Liver (tissue), 8 donors: ENCODE measurements at regions not wholly inside any gene's neighbourhood (a gene's known extent, or its start where the extent isn't known, plus 50 kb on each side); places are given as distances from the start of the nearest gene placed in this dataset.

ENCODE experiments used
- DNase-seq: peaks from one replicate; pipeline ENCODE4 v3.0.0-alpha.2; 2017; ENCODE audit warnings: low spot score
- H3K27ac ChIP-seq, 2 donors: one replicate each; pipeline ENCODE4 v1.7.0; 2013; ENCODE audit warnings: inconsistent platforms in 2 of 2, low read length in 2 of 2, control low read depth in 1 of 2, low read depth in 1 of 2, mild to moderate bottlenecking in 1 of 2
- H3K27me3 ChIP-seq, 4 donors: one replicate each; pipeline versions ENCODE4 v1.6.1 to v1.7.0; 2013; ENCODE audit warnings: low read length in 3 of 4, inconsistent platforms in 1 of 4, mild to moderate bottlenecking in 1 of 4, moderate library complexity in 1 of 4; ENCODE audit not compliant: control insufficient read depth in 4 of 4, insufficient read depth in 4 of 4
- H3K36me3 ChIP-seq, 4 donors: one replicate each; pipeline versions ENCODE4 v1.6.1 to v1.7.0; 2013; ENCODE audit warnings: low read length in 3 of 4, mild to moderate bottlenecking in 3 of 4, low read depth in 1 of 4, moderate library complexity in 1 of 4; ENCODE audit not compliant: control insufficient read depth in 4 of 4, insufficient read depth in 3 of 4
- H3K4me1 ChIP-seq, 4 donors: one replicate each; pipeline versions ENCODE4 v1.6.1 to v1.7.0; 2013; ENCODE audit warnings: low read length in 3 of 4, mild to moderate bottlenecking in 3 of 4, moderate library complexity in 1 of 4; ENCODE audit not compliant: control insufficient read depth in 4 of 4, insufficient read depth in 4 of 4
- H3K4me3 ChIP-seq, 3 donors: one replicate each; pipeline versions ENCODE4 v1.6.1 to v1.7.0; 2013; ENCODE audit warnings: low read length in 3 of 3, control low read depth in 1 of 3, low read depth in 1 of 3, mild to moderate bottlenecking in 1 of 3
- H3K9ac ChIP-seq, 2 donors: one replicate each; pipeline ENCODE4 v1.7.0; 2013; ENCODE audit warnings: low read length in 2 of 2, mild to moderate bottlenecking in 2 of 2, moderate library complexity in 2 of 2, control low read depth in 1 of 2, low read depth in 1 of 2
- H3K9me3 ChIP-seq, 4 donors: one replicate each; pipeline versions ENCODE4 v1.6.1 to v1.7.0; 2013; ENCODE audit warnings: low read length in 3 of 4; ENCODE audit not compliant: control insufficient read depth in 4 of 4
- EGR1 ChIP-seq, 2 donors: IDR thresholded peaks; 2 replicates each; pipeline ENCODE4 v1.6.1; 2016 to 2018; ENCODE audit warnings: antibody characterized with exemption in 2 of 2, low read depth in 2 of 2
- FOXA1 ChIP-seq: IDR thresholded peaks from 2 replicates; pipeline ENCODE4 v1.6.1; 2016; ENCODE audit warnings: antibody characterized with exemption
- FOXA2 ChIP-seq: IDR thresholded peaks from 2 replicates; pipeline ENCODE4 v1.6.1; 2016; ENCODE audit warnings: antibody characterized with exemption
- HNF4A ChIP-seq, 2 donors: conservative IDR thresholded peaks; 2 replicates each; pipeline ENCODE4 v1.6.1; 2016; ENCODE audit warnings: antibody characterized with exemption in 2 of 2, mild to moderate bottlenecking in 2 of 2
- HNF4G ChIP-seq: IDR thresholded peaks from 2 replicates; pipeline ENCODE4 v1.6.1; 2016; ENCODE audit warnings: antibody characterized with exemption
- JUND ChIP-seq, 2 donors: IDR thresholded peaks; 2 replicates each; pipeline ENCODE4 v1.6.1; 2016; ENCODE audit warnings: antibody characterized with exemption in 2 of 2
- NR2F2 ChIP-seq: IDR thresholded peaks from 2 replicates; pipeline ENCODE4 v1.6.1; 2016; ENCODE audit warnings: antibody characterized with exemption
- RXRA ChIP-seq, 2 donors: IDR thresholded peaks; 2 replicates each; pipeline ENCODE4 v1.6.1; 2017 to 2018; ENCODE audit warnings: antibody characterized with exemption in 2 of 2, mild to moderate bottlenecking in 1 of 2
- SP1 ChIP-seq: IDR thresholded peaks from 2 replicates; pipeline ENCODE4 v1.6.1; 2018; ENCODE audit warnings: antibody characterized with exemption, mild to moderate bottlenecking
- TAF1 ChIP-seq: conservative IDR thresholded peaks from 2 replicates; pipeline ENCODE4 v1.6.1; 2016; ENCODE audit warnings: antibody characterized with exemption, mild to moderate bottlenecking
- WGBS: extraction: QIAGEN DNeasy Blood & Tissue Kit; methylation state at CpG from one replicate; pipeline ENCODE4 v1.1.7; 2013; 5-methylcytosine and 5-hydroxymethylcytosine counted together
- TF ChIP-seq, protein P1 (sequence below): IDR thresholded peaks from 2 replicates; pipeline ENCODE4 v1.6.1; 2016; ENCODE audit warnings: antibody characterized with exemption, mild to moderate bottlenecking
- TF ChIP-seq, protein P2 (sequence below): IDR thresholded peaks from 2 replicates; pipeline ENCODE4 v1.6.1; 2016; ENCODE audit warnings: antibody characterized with exemption
- TF ChIP-seq, protein P3 (sequence below): IDR thresholded peaks from 2 replicates; pipeline ENCODE4 v1.6.1; 2016; ENCODE audit warnings: antibody characterized with exemption
- TF ChIP-seq, protein P4 (sequence below): fragments of 150-350 bp; IDR thresholded peaks from 2 replicates; pipeline ENCODE4 v1.5.1; 2017; ENCODE audit warnings: improper control_type of control experiment, low read depth, low read length; ENCODE audit not compliant: missing input control
- TF ChIP-seq, protein P5 (sequence below): IDR thresholded peaks from 2 replicates; pipeline ENCODE4 v1.6.1; 2016; ENCODE audit warnings: antibody characterized with exemption
- donor health status: healthy.
- donor health status: healthy.
- donor health status: healthy.
- donor health status: healthy.
- donor health status: healthy.

DNA sequence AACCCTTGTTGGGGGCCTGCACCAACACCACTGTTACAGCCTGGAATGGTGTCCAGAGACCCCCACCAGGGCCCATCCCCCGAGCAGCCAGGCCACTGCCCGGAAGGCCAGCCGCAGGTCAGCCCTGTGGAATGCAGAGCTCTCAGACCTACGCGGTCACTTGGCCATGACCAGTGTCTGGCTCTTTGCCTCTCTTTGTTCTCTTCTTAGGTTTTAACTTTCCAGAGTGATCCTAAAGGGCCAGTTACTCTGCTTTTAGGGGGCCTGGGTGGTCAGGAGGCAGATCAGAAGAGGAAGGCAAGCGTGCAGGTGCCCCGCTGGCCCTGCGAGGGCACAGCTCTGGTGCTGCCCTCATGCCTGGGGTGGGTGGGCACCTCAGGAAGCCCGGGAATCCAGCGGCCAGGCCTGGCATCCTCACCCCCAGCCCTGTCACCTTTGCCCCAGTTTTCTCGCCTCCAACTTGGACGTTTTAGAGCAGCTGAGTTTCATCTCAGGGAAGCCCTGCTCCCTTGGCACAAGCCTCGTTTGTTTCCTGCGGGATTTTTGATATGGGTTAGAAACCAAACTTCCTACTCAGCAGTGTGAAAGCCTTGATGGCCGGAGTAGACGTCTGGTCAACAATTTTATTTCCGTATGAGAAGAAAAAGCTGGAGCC, 62.5 kb upstream of the CHST15 start:
- no peaks in the 10 kb centered on the region for H3K9me3 ChIP-seq
- no peak overlapping the region for H3K4me3 ChIP-seq
- WGBS: 50% methylated on average over 17 of the region's 17 CpGs
- no peak for DNase-seq
- H3K27ac ChIP-seq: peak overlapping the region in 1 of 2 donors; percentile 51
- H3K9ac ChIP-seq: no peak overlapping the region
- TF ChIP-seq, protein P1, sequence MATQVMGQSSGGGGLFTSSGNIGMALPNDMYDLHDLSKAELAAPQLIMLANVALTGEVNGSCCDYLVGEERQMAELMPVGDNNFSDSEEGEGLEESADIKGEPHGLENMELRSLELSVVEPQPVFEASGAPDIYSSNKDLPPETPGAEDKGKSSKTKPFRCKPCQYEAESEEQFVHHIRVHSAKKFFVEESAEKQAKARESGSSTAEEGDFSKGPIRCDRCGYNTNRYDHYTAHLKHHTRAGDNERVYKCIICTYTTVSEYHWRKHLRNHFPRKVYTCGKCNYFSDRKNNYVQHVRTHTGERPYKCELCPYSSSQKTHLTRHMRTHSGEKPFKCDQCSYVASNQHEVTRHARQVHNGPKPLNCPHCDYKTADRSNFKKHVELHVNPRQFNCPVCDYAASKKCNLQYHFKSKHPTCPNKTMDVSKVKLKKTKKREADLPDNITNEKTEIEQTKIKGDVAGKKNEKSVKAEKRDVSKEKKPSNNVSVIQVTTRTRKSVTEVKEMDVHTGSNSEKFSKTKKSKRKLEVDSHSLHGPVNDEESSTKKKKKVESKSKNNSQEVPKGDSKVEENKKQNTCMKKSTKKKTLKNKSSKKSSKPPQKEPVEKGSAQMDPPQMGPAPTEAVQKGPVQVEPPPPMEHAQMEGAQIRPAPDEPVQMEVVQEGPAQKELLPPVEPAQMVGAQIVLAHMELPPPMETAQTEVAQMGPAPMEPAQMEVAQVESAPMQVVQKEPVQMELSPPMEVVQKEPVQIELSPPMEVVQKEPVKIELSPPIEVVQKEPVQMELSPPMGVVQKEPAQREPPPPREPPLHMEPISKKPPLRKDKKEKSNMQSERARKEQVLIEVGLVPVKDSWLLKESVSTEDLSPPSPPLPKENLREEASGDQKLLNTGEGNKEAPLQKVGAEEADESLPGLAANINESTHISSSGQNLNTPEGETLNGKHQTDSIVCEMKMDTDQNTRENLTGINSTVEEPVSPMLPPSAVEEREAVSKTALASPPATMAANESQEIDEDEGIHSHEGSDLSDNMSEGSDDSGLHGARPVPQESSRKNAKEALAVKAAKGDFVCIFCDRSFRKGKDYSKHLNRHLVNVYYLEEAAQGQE: no peak
- TF ChIP-seq RXRA (IDR thresholded peaks at IDR 0.05) (no peak), JUND (IDR thresholded peaks at IDR 0.05) (no peak), NR2F2 (no peak), HNF4G (no peak), SP1 (no peak), EGR1 (IDR thresholded peaks at IDR 0.05; ENCODE audit: low read depth in 2 of 2) (no peak)
- TF ChIP-seq, protein P2, sequence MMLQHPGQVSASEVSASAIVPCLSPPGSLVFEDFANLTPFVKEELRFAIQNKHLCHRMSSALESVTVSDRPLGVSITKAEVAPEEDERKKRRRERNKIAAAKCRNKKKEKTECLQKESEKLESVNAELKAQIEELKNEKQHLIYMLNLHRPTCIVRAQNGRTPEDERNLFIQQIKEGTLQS: no peak
- TF ChIP-seq, protein P3, sequence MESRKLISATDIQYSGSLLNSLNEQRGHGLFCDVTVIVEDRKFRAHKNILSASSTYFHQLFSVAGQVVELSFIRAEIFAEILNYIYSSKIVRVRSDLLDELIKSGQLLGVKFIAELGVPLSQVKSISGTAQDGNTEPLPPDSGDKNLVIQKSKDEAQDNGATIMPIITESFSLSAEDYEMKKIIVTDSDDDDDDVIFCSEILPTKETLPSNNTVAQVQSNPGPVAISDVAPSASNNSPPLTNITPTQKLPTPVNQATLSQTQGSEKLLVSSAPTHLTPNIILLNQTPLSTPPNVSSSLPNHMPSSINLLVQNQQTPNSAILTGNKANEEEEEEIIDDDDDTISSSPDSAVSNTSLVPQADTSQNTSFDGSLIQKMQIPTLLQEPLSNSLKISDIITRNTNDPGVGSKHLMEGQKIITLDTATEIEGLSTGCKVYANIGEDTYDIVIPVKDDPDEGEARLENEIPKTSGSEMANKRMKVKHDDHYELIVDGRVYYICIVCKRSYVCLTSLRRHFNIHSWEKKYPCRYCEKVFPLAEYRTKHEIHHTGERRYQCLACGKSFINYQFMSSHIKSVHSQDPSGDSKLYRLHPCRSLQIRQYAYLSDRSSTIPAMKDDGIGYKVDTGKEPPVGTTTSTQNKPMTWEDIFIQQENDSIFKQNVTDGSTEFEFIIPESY: no peak
- H3K36me3 ChIP-seq: no peaks in the 10 kb centered on the region
- peaks cover 0 to 7% (median 2%) of the 10 kb centered on the region in 4 donors for H3K27me3 ChIP-seq
- H3K4me1 ChIP-seq: peaks cover 0 to 14% (median 5%) of the 10 kb centered on the region in 4 donors

DNA sequence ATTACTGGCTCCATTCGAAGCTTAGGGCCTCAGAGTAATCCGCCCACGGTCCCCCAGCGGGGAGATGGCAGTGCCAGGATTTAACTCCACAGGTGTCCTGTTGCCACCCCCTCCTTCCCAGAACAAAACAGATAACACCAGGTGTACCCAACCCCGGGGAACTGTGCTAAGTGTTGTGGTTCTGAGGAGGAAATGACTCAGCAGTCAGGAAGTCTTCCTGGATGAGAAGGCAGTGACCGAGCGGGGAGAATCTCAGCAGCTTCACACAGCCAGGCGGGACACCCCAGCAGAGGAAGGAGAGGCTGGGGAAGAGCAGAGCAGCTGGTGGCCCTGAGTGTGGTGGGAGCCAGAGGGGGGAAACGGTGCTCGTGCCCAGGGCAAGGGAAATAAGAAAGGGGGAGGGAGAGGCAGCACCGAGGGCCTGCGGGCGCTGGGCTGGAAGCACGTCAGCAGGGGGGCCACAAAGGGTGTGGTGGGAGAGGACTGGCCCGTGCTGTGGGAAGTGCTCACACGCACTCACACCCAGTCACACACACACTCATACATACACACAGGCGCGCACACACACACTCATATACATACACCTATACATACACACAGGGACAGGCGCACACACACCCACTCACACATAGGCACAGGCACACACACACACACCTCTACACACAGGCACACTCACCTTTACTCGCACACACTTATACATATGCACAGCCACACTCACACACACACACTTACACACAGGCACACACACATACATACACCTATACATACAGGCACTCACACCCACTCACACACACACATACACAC, 59.8 kb upstream of the CHST15 start:
- H3K27ac ChIP-seq: peak overlapping the region; percentile 32 to 63
- H3K9me3 ChIP-seq: no peaks in the 10 kb centered on the region
- H3K4me3 ChIP-seq: no peak overlapping the region
- WGBS: 45% methylated on average over 20 of the region's 20 CpGs
- H3K27me3 ChIP-seq: no peaks in the 10 kb centered on the region
- no peaks in the 10 kb centered on the region for H3K36me3 ChIP-seq
- H3K9ac ChIP-seq: no peak overlapping the region
- no peak for DNase-seq
- peaks cover 0 to 14% (median 5%) of the 10 kb centered on the region in 4 donors for H3K4me1 ChIP-seq
- TF ChIP-seq FOXA1: no peak
- TF ChIP-seq, protein P1: no peak
- no peak for TF ChIP-seq TAF1
- no peak for TF ChIP-seq NR2F2
- TF ChIP-seq, protein P3: no peak
- no peak for TF ChIP-seq FOXA2
- peak in 1 of 2 donors; percentile 46 for TF ChIP-seq JUND (IDR thresholded peaks at IDR 0.05)
- peak; percentile 35 for TF ChIP-seq SP1
- TF ChIP-seq, protein P4, sequence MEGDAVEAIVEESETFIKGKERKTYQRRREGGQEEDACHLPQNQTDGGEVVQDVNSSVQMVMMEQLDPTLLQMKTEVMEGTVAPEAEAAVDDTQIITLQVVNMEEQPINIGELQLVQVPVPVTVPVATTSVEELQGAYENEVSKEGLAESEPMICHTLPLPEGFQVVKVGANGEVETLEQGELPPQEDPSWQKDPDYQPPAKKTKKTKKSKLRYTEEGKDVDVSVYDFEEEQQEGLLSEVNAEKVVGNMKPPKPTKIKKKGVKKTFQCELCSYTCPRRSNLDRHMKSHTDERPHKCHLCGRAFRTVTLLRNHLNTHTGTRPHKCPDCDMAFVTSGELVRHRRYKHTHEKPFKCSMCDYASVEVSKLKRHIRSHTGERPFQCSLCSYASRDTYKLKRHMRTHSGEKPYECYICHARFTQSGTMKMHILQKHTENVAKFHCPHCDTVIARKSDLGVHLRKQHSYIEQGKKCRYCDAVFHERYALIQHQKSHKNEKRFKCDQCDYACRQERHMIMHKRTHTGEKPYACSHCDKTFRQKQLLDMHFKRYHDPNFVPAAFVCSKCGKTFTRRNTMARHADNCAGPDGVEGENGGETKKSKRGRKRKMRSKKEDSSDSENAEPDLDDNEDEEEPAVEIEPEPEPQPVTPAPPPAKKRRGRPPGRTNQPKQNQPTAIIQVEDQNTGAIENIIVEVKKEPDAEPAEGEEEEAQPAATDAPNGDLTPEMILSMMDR: no peak
- TF ChIP-seq, protein P5, sequence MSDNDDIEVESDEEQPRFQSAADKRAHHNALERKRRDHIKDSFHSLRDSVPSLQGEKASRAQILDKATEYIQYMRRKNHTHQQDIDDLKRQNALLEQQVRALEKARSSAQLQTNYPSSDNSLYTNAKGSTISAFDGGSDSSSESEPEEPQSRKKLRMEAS: no peak
- TF ChIP-seq HNF4A (conservative IDR thresholded peaks at IDR 0.05): no peak
- TF ChIP-seq, protein P2: no peak
